WI38 (cell line): ENCODE measurements at regions not wholly inside any gene's neighbourhood (a gene's known extent, or its start where the extent isn't known, plus 50 kb on each side); places are given as distances from the start of the nearest gene placed in this dataset.

Source experiments
- H3K4me3 ChIP-seq: 2 replicates; pipeline ENCODE4 v1.5.1; 2011; ENCODE audit warnings: low read depth, mild to moderate bottlenecking, control low read depth, low read length
- CTCF ChIP-seq: IDR thresholded peaks from 2 replicates; pipeline ENCODE4 v1.5.1; 2012; ENCODE audit warnings: low read depth, mild to moderate bottlenecking, control low read depth, low read length

GRCh38 chr6:137794516-137795201, 72.4 kb upstream of the TNFAIP3 start:
- TF ChIP-seq CTCF, result no peak

GRCh38 chr6:137795501-137795900, 71.6 kb upstream of the TNFAIP3 start:
- H3K4me3 ChIP-seq, result no peak overlapping the region
- TF ChIP-seq CTCF, result no peak

More at GRCh38 chr6:137794516-137795201, 72.4 kb upstream of the TNFAIP3 start:
- H3K4me3 ChIP-seq, result no peak overlapping the region

- TF ChIP-seq CTCF, result no peak
These were observed 68.8 kb upstream of the TNFAIP3 start for GRCh38 chr6:137798261-137798660.

GRCh38 chr6:137798846-137799245, 68.2 kb upstream of the TNFAIP3 start:
- no peak for TF ChIP-seq CTCF
- no peak overlapping the region for H3K4me3 ChIP-seq

More at GRCh38 chr6:137798261-137798660, 68.8 kb upstream of the TNFAIP3 start:
- H3K4me3 ChIP-seq, result no peak overlapping the region

- no peak overlapping the region for H3K4me3 ChIP-seq
- peak; percentile 46; the same call in 1 of the 2 replicates for TF ChIP-seq CTCF
These were observed 67.0 kb upstream of the TNFAIP3 start for GRCh38 chr6:137799950-137800568.

GRCh38 chr6:137800762-137801161, 66.3 kb upstream of the TNFAIP3 start:
- TF ChIP-seq CTCF, result no peak
- H3K4me3 ChIP-seq, result no peak overlapping the region

- no peak for TF ChIP-seq CTCF
- H3K4me3 ChIP-seq, result no peak overlapping the region
These were observed 65.5 kb upstream of the TNFAIP3 start for GRCh38 chr6:137801352-137802114.
